K562 (cell line): ENCODE measurements at regions not wholly inside any gene's neighbourhood (a gene's known extent, or its start where the extent isn't known, plus 50 kb on each side); places are given as distances from the start of the nearest gene placed in this dataset.

ENCODE experiments used
- ARHGAP35 ChIP-seq: fragments of 450-650 bp; IDR thresholded peaks from 2 replicates; pipeline ENCODE4 v1.6.1; 2018; ENCODE audit not compliant: partially characterized antibody
- FOXJ2 ChIP-seq: fragments of 200-800 bp; sonication (Bioruptor generic); IDR thresholded peaks from 2 replicates; pipeline ENCODE4 v1.6.1; 2016; ENCODE audit warnings: missing genetic modification characterization, missing compliant biosample characterization
- HMG20A ChIP-seq: fragments of 450-650 bp; formaldehyde crosslinking; conservative IDR thresholded peaks from 2 replicates; pipeline ENCODE4 v1.4.0; 2020; ENCODE audit warnings: mild to moderate bottlenecking, mixed read lengths
- HNRNPLL ChIP-seq: fragments of 200-400 bp; formaldehyde crosslinking; IDR thresholded peaks from 2 replicates; pipeline ENCODE4 v1.6.1; 2017; ENCODE audit warnings: low read length, low read depth, mild to moderate bottlenecking; ENCODE audit not compliant: poor library complexity, severe bottlenecking
- KDM2B ChIP-seq: fragments of 250-450 bp; sonication (Bioruptor Pico); IDR thresholded peaks from 2 replicates; pipeline ENCODE4 v1.8.0; 2021; ENCODE audit warnings: mild to moderate bottlenecking, moderate library complexity
- MTA1 ChIP-seq: fragments of 450-650 bp; IDR thresholded peaks from 2 replicates; pipeline ENCODE4 v1.6.1; 2017; ENCODE audit warnings: borderline replicate concordance
- POLR2B ChIP-seq: fragments of 450-650 bp; IDR thresholded peaks from 2 replicates; pipeline ENCODE4 v1.6.1; 2018; ENCODE audit warnings: low read depth; ENCODE audit not compliant: partially characterized antibody
- RAD51 ChIP-seq: fragments of 450-650 bp; IDR thresholded peaks from 2 replicates; pipeline ENCODE4 v1.7.1; 2016; ENCODE audit warnings: low read depth, mild to moderate bottlenecking, borderline replicate concordance
- RBM14 ChIP-seq: fragments of 200-400 bp; formaldehyde crosslinking; IDR thresholded peaks from 2 replicates; pipeline ENCODE4 v1.6.1; 2018; ENCODE audit warnings: low read depth, mild to moderate bottlenecking, low read length, moderate library complexity, borderline replicate concordance; ENCODE audit not compliant: insufficient read depth
- WHSC1 ChIP-seq: IDR thresholded peaks from one replicate; pipeline ENCODE4 v1.6.1; 2012; ENCODE audit warnings: low read length, control low read depth, inconsistent platforms
- XRCC5 ChIP-seq: fragments of 200-400 bp; formaldehyde crosslinking; IDR thresholded peaks from 2 replicates; pipeline ENCODE4 v1.6.1; 2017; ENCODE audit warnings: low read depth, mild to moderate bottlenecking, low read length
- ZNF445 ChIP-seq: fragments of 250-450 bp; sonication (Bioruptor Pico); IDR thresholded peaks from 2 replicates; pipeline ENCODE4 v1.4.0; 2020; ENCODE audit warnings: low read depth, mild to moderate bottlenecking, moderate library complexity
- TF ChIP-seq, protein P1 (sequence below), 3 experiments: fragments of 200-800 bp in 1 of 3; sonication (Bioruptor generic) in 1 of 3; sonication (generic) in 1 of 3; formaldehyde crosslinking in 1 of 3; IDR thresholded peaks; 2 replicates each; pipeline versions ENCODE4 v1.6.1 to v1.8.0; 2016 to 2022; ENCODE audit warnings: mild to moderate bottlenecking in 2 of 3, missing compliant biosample characterization in 2 of 3, missing genetic modification characterization in 2 of 3, missing genetic modification reagents in 1 of 3
- TF ChIP-seq, protein P2 (sequence below), 2 experiments: fragments of 450-650 bp in 1 of 2; sonication (generic) in 1 of 2; formaldehyde crosslinking in 1 of 2; IDR thresholded peaks in 1 of 2; conservative IDR thresholded peaks in 1 of 2; 2 replicates each; pipeline versions ENCODE4 v1.6.1 to v1.8.1; 2016 to 2023; ENCODE audit warnings: mild to moderate bottlenecking in 2 of 2, moderate library complexity in 2 of 2, inconsistent platforms in 1 of 2, missing genetic modification reagents in 1 of 2
- TF ChIP-seq, protein P3 (sequence below): fragments of 450-650 bp; formaldehyde crosslinking; IDR thresholded peaks from 2 replicates; pipeline ENCODE4 v1.4.0; 2020; ENCODE audit warnings: mild to moderate bottlenecking, moderate library complexity
- TF ChIP-seq, protein P4 (sequence below): sonication (generic); formaldehyde crosslinking; IDR thresholded peaks from 2 replicates; pipeline ENCODE4 v1.4.0; 2020; ENCODE audit warnings: mild to moderate bottlenecking, missing genetic modification reagents
- TF ChIP-seq, protein P5 (sequence below): IDR thresholded peaks from 2 replicates; pipeline ENCODE4 v1.6.1; 2014; ENCODE audit warnings: antibody characterized with exemption
- TF ChIP-seq, protein P6 (sequence below): fragments of 450-650 bp; formaldehyde crosslinking; IDR thresholded peaks from 2 replicates; pipeline ENCODE4 v1.4.0; 2020; ENCODE audit warnings: mild to moderate bottlenecking

DNA sequence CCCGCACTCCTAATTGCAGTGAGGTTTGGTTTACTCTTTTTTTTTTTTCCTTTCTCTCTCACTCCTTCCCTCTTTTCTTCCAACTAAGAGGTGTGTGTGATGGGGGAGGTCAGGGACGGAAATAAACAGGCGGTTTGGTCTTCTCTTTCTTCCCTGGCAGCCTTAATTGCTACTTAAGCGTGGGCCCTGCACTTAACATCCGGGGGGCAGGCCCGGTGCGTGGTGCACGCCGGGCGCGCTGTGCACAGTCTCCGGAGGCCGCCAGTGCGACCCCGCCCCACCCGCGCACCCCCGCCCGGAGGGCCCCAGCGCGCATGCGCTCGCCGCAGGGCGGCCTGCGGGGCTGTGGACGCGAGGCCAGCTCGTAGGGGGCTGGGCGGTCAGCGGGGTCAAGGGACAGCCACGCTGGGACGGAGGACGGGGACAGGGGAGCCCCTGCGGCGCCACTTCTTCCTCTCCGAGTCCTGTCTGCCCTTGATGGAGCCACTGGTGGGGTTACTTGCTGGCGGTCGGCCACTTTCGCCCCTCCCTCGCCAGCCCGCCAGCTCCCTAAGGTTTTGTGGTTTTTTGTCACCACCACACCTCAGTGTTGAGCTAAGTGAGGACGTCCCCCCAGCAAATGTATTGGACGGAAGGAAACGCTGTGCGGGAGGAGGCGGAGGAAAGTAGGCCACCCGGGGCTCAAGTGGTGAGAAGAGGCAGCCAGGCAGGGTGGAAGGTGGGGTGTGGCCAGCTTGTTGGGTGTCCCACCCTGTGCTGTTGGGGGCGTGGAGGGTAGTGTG, 120.9 kb downstream of the MRM1 start (continued):
- TF ChIP-seq, protein P1, sequence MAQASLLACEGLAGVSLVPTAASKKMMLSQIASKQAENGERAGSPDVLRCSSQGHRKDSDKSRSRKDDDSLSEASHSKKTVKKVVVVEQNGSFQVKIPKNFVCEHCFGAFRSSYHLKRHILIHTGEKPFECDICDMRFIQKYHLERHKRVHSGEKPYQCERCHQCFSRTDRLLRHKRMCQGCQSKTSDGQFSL (CRISPR knock-in tag; IDR thresholded peaks at IDR 0.05): no peak
- TF ChIP-seq, protein P1 (tag; IDR thresholded peaks at IDR 0.05): 0 out of 4 replicates have a peak, but pooled peaks of 1 of the 2 experiments have one; percentile 28
- TF ChIP-seq FOXJ2 (tag) (0 out of 2 replicates have a peak, but pooled peaks have one; percentile 33), POLR2B (peak; percentile 71), ARHGAP35 (no peak), HNRNPLL (peak; percentile 78), WHSC1 (no peak), MTA1 (peak; percentile 75; the same call in 1 of the 2 replicates), KDM2B (CRISPR knock-in tag) (no peak), RAD51 (no peak), HMG20A (CRISPR knock-in tag) (no peak), ZNF445 (CRISPR knock-in tag) (no peak), XRCC5 (no peak), RBM14 (no peak)
- TF ChIP-seq, protein P2, sequence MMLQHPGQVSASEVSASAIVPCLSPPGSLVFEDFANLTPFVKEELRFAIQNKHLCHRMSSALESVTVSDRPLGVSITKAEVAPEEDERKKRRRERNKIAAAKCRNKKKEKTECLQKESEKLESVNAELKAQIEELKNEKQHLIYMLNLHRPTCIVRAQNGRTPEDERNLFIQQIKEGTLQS (IDR thresholded peaks at IDR 0.05): no peak
- TF ChIP-seq, protein P2 (CRISPR knock-in tag; conservative IDR thresholded peaks at IDR 0.05): no peak
- TF ChIP-seq, protein P3, sequence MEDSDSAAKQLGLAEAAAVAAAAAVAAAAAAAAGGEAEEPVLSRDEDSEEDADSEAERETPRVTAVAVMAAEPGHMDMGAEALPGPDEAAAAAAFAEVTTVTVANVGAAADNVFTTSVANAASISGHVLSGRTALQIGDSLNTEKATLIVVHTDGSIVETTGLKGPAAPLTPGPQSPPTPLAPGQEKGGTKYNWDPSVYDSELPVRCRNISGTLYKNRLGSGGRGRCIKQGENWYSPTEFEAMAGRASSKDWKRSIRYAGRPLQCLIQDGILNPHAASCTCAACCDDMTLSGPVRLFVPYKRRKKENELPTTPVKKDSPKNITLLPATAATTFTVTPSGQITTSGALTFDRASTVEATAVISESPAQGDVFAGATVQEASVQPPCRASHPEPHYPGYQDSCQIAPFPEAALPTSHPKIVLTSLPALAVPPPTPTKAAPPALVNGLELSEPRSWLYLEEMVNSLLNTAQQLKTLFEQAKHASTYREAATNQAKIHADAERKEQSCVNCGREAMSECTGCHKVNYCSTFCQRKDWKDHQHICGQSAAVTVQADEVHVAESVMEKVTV (CRISPR knock-in tag): no peak
- TF ChIP-seq, protein P4, sequence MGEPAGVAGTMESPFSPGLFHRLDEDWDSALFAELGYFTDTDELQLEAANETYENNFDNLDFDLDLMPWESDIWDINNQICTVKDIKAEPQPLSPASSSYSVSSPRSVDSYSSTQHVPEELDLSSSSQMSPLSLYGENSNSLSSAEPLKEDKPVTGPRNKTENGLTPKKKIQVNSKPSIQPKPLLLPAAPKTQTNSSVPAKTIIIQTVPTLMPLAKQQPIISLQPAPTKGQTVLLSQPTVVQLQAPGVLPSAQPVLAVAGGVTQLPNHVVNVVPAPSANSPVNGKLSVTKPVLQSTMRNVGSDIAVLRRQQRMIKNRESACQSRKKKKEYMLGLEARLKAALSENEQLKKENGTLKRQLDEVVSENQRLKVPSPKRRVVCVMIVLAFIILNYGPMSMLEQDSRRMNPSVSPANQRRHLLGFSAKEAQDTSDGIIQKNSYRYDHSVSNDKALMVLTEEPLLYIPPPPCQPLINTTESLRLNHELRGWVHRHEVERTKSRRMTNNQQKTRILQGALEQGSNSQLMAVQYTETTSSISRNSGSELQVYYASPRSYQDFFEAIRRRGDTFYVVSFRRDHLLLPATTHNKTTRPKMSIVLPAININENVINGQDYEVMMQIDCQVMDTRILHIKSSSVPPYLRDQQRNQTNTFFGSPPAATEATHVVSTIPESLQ (CRISPR knock-in tag): no peak
- TF ChIP-seq, protein P5, sequence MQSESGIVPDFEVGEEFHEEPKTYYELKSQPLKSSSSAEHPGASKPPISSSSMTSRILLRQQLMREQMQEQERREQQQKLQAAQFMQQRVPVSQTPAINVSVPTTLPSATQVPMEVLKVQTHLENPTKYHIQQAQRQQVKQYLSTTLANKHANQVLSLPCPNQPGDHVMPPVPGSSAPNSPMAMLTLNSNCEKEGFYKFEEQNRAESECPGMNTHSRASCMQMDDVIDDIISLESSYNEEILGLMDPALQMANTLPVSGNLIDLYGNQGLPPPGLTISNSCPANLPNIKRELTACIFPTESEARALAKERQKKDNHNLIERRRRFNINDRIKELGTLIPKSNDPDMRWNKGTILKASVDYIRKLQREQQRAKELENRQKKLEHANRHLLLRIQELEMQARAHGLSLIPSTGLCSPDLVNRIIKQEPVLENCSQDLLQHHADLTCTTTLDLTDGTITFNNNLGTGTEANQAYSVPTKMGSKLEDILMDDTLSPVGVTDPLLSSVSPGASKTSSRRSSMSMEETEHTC: no peak
- TF ChIP-seq, protein P6, sequence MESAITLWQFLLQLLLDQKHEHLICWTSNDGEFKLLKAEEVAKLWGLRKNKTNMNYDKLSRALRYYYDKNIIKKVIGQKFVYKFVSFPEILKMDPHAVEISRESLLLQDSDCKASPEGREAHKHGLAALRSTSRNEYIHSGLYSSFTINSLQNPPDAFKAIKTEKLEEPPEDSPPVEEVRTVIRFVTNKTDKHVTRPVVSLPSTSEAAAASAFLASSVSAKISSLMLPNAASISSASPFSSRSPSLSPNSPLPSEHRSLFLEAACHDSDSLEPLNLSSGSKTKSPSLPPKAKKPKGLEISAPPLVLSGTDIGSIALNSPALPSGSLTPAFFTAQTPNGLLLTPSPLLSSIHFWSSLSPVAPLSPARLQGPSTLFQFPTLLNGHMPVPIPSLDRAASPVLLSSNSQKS: no peak
